Stimulated activated naive CD8-positive, alpha-beta T cell treated with anti-CD3 and anti-CD28 coated beads, Interleukin-15, Interleukin-2, amounts not matched to agents 100 U/mL and 50 U/mL, for 24 hours (primary cell): ENCODE measurements at regions not wholly inside any gene's neighbourhood (a gene's known extent, or its start where the extent isn't known, plus 50 kb on each side); places are given as distances from the start of the nearest gene placed in this dataset.

ENCODE experiments used
- ATAC-seq: fragments of 150-1000 bp; cut with Tn5 transposase; one replicate; pipeline ENCODE4 v1.10.0; 2021
- DNase-seq: peaks from one replicate; pipeline ENCODE4 v3.0.0; 2021

DNA sequence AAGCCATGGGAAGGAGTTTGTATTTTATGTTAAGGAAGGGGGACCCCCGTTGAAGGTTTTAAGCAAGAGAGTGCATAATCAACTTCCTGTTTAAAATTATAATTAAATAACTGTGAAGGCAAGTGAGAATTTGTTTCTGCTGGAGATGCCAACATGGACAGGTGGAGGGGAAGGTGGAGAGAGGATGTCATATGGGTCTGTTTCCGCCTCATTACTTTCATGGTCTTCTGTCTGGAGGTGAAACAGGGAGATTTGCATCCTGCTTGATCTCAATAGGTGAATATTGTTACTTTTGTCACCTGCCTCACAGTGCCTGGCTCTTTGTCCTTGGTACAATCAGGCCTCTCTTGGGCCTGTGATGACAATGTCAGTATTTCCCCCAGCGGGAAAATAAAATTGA lies 300.6 kb upstream of the LMCD1 start:
- no peak for DNase-seq
- no peak for ATAC-seq

- no peak for DNase-seq
- no peak for ATAC-seq
These were observed 299.7 kb upstream of the LMCD1 start for GRCh38 chr3:8201886-8202285.

- ATAC-seq (no peak), DNase-seq (no peak)
These were observed 297.3 kb upstream of the LMCD1 start for GRCh38 chr3:8204331-8204730.

GRCh38 chr3:8204853-8205650 lies 296.6 kb upstream of the LMCD1 start:
- DNase-seq (no peak), ATAC-seq (no peak)

DNA sequence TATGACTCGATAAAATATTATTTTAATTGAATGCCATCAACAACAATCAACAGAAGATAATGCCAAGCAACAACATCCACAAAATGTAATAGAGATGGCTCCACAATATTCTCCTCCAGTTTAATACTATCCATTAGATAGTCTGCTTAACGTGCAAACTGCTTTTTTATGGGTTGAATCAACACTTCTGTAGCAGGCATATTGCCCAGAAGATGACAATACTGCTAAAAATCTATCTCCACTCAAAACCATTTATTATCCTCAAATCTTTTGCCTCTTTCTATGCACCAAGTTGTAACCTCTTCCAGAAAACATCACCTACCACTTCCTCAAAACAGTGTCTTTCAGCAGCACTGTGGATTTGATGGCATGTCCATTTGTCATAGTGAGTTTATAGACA lies 295.7 kb upstream of the LMCD1 start:
- no peak for ATAC-seq
- no peak for DNase-seq

- no peak for DNase-seq
These were observed 294.5 kb upstream of the LMCD1 start for GRCh38 chr3:8206971-8207617.

GRCh38 chr3:8210882-8211341 lies 290.7 kb upstream of the LMCD1 start:
- DNase-seq: no peak
- ATAC-seq: no peak

More at GRCh38 chr3:8206971-8207617, 294.5 kb upstream of the LMCD1 start:
- no peak for ATAC-seq

DNA sequence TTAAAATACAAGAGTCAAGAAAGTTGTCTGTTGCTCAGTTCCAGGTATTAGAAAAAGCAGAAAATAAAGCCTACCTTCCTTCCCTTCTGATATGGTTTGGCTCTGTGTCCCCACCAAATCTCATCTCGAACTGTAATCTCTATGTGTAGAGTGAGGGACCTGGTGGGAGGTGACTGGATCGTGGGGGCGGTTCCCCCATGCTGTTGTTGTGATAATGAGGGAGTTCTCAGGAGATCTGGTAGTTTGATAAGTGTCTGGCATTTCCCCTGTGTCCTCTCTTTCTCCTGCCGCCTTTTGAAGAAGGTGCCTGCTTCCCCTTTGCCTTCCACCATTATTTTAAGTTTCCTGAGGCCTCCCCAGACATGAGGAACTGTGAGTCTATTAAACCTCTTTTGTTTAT lies 288.8 kb upstream of the LMCD1 start:
- DNase-seq: no peak
- ATAC-seq: no peak

GRCh38 chr3:8213286-8213685 lies 288.3 kb upstream of the LMCD1 start:
- ATAC-seq: no peak

DNA sequence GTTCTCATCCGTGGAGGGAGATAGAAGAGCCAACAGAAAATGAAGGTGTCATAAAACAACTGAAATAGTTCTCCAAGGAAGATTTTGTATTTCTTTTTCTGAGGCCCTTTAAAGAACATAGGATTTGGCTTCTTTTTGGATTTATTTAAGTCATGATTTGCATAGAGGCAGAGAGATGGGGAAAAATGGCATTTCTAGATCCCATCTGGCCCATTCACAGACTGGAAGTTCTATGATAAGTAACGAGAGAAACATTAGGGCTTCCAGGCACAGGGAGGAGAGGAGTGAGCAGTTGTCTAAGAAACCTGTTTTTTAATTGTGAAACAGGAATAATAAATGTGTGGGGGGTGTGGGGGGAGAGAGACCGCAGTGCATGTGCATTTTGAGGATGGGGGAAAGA lies 285.8 kb upstream of the LMCD1 start:
- ATAC-seq (no peak), DNase-seq (no peak)

More at GRCh38 chr3:8213286-8213685, 288.3 kb upstream of the LMCD1 start:
- DNase-seq: no peak

- DNase-seq (no peak), ATAC-seq (no peak)
These were observed 283.2 kb upstream of the LMCD1 start for GRCh38 chr3:8218353-8218940.

DNA sequence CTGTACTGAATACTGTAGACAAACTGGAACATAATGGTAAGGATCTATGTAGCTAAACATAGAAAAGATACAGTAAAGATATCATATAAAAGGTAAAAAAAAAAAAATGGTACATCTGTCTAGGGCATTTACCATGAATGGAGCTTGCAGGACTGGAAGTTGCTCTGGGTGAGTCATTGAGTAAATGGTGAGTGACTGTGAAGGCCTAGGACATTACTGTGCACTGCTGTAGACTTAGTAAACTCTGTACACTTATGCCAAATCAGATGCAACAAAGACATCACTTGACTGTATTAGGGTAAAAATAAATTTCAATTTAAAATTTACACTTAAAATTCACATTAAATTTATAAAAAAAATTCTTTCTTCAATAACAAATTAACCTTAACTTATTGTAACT lies 281.3 kb upstream of the LMCD1 start:
- DNase-seq (no peak), ATAC-seq (no peak)

GRCh38 chr3:8223766-8224165 lies 277.9 kb upstream of the LMCD1 start:
- ATAC-seq (no peak), DNase-seq (no peak)

GRCh38 chr3:8224941-8225340 lies 276.7 kb upstream of the LMCD1 start:
- ATAC-seq (no peak), DNase-seq (no peak)

GRCh38 chr3:8233938-8234337 lies 267.7 kb upstream of the LMCD1 start:
- no peak for DNase-seq
- ATAC-seq: no peak

DNA sequence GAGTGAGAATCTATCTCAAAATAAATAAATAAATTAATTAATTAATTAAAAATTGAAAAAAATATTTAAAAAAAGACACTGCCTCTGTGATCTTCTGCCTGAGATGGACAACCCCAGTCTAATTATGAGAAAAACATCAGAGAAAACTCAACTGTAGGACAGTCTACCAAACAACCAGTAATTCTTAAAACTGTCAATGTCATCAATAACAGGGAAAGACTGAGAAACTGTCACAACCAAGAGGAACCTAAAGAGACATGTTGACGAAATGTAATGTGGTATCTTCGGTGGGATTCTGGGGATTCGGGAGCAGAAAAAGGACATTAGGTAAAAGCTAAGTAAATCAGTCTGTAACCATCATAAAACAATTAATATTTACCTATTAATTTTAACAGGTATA lies 265.4 kb upstream of the LMCD1 start:
- ATAC-seq (no peak), DNase-seq (no peak)

DNA sequence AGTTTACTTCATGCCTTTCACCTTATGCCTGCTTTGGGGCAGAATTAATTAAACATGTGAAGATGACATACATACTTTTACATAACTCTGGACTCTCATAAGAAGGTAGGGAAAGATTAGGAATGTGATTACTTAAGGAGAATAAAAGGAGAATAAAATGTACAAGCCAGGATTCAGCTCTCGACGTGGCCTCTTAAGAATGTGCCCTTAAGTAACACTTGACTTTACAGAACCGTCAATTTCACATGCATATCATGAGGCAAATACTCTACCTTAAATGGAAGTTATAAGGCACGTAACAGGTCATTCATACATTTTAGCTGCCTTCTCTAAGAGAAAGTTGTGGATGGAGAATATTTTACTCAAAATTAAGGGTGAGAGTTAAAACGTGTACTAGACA lies 263.7 kb upstream of the LMCD1 start:
- DNase-seq (no peak), ATAC-seq (no peak)

DNA sequence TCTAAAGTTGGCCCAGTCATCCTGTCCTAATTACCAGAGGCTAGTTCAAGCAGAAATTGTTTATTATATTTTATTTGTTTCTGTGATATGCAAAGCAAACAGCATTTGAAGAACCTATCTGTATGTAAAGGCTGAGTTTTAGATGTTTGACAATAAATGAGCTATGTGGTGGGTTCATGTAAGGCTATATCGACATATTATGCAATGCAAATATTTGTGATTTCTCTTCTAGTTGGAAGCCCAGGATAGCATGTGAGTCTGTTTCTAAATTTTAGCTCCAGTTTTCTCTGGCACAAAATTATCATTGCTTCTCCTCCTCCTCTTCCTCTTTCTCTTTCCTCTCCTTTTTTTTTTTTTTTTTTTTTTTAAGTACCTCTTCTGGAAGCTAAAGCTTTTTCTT lies 263.2 kb upstream of the LMCD1 start:
- no peak for ATAC-seq
- DNase-seq: no peak

DNA sequence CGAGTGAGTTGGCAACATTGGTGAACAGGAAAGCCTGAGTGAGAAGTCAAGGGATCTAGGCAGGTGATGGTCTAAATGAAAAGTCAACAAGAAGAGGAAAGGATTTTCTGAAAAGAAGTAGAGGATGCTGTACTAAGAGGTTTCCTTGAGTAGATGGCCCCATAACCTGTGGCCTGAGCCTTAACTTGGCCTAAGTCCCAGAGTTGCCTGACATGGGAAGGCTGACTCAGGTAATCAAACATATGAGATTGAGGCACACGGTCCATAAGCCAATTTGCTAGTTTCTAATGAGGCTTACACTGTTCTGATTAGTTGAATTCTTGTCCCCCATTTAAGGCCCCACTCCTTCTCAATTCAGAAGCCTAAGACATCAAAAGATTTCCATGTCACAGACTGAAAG lies 262.5 kb upstream of the LMCD1 start:
- ATAC-seq: no peak
- DNase-seq: no peak

DNA sequence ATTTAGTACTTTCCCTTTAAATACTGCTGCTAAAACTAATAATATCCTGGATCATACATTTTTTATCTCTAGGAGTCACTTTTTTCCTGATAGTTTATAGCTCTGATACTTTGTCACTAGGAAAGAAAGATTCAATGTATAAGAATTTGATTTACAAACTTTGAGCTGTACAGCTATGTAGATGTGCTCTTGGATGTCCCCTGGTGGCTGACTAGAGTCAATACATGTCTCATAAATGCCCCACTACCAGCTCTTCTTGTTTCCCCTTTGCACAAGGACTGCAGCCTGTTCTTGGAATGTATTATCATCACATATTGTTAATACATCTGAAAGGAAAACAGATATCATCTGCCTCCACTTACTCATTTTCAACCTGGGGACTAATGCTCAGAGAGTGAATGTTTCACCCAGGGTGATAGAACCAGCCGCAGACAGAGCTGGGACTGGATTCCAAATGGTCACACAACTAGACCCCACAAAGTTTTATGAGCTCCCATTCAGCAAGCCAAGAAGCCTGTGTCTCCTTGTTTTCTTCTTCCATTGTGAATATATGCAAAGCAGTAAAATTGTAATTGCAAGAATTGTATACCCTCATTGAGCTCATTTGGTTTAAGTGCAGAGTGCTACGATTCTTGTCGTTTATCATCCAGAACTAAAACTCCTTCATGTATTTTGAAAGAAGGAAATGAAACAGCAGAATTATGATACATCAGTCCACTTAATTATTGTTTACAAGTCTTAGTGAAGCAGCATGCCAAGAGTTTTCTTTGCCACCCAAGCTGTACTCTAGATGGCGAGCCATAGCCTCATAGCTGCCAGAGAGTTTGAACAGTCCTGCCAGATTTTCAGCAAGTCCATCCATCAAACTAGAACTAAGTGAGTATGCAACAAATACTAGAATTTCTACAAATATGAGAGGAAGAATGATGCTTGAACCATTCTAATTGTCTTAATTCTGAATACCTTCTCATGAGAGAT lies 261.6 kb upstream of the LMCD1 start:
- peak; percentile 35 for DNase-seq
- peak; percentile 52 for ATAC-seq

DNA sequence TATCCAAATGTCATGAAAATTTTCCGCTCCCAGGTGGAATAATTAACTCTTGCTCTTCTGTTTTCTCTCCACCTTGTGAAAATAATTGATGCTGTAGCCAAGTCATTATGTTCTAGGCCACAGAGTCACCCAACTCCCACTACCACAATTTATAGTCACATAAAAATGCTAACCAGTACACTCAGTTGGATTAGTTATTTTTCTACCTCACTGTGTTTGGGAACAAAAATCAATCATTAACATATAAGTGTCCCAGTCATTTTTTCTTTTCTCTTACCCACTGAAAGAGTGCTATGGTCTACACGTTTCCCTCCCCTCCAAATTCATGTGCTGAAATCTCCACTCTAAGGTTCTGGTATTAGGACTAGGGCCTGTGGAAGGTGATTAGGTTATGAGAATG lies 255.6 kb upstream of the LMCD1 start:
- no peak for DNase-seq
- ATAC-seq: no peak

DNA sequence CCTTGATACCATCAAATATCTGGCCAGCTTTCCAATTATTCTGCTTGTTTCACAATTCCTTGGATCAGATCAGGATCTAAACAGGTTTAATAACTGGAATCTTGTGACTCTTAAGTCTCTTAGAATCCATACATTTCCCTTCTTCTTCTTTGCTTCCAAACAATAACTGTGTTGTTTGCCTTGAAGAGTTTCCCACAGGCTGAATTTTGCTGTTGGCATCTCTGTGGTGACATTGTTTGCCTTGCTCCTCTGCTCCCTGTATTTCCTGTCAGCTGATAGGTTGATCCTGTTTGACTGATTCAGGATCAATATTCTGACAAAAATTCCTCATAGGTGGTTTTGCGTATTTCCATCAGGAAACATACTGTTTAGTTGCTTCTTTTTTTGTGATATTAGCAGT lies 248.4 kb upstream of the LMCD1 start:
- DNase-seq: no peak
- ATAC-seq: no peak
